Lower leg skin (tissue), 4 donors: ENCODE measurements at regions not wholly inside any gene's neighbourhood (a gene's known extent, or its start where the extent isn't known, plus 50 kb on each side); places are given as distances from the start of the nearest gene placed in this dataset.

Source experiments
- DNase-seq, 2 donors: peaks; one replicate each; pipeline ENCODE4 v3.0.0-alpha.2; 2019; ENCODE audit warnings: low spot score in 2 of 2
- H3K4me3 ChIP-seq: fragments of 200-600 bp; sonication (generic); 2 replicates; pipeline ENCODE4 v1.5.1; 2017; ENCODE audit warnings: mild to moderate bottlenecking, low read depth; ENCODE audit not compliant: poor library complexity, severe bottlenecking
- CTCF ChIP-seq, 3 donors: fragments of 450-650 bp; IDR thresholded peaks; one replicate each; pipeline ENCODE4 v1.5.1; 2016; ENCODE audit warnings: antibody characterized with exemption in 3 of 3, mild to moderate bottlenecking in 3 of 3, moderate library complexity in 2 of 3
- POLR2A ChIP-seq, 2 donors: fragments of 450-650 bp; IDR thresholded peaks; one replicate each; pipeline ENCODE4 v1.6.1; 2016 to 2017; ENCODE audit warnings: antibody characterized with exemption in 2 of 2, mild to moderate bottlenecking in 1 of 2, moderate library complexity in 1 of 2
- WGBS, 2 donors: methylation state at CpG; one replicate each; pipeline ENCODE4 v1.1.5; 2018; 5-methylcytosine and 5-hydroxymethylcytosine counted together
- intact Hi-C: fragments of 100-400 bp; cut with DNase I; formaldehyde crosslinking; loops from one replicate; pipeline ENCODE4 v1.15.0; 2023; ENCODE audit warnings: low total_unique reads

DNA sequence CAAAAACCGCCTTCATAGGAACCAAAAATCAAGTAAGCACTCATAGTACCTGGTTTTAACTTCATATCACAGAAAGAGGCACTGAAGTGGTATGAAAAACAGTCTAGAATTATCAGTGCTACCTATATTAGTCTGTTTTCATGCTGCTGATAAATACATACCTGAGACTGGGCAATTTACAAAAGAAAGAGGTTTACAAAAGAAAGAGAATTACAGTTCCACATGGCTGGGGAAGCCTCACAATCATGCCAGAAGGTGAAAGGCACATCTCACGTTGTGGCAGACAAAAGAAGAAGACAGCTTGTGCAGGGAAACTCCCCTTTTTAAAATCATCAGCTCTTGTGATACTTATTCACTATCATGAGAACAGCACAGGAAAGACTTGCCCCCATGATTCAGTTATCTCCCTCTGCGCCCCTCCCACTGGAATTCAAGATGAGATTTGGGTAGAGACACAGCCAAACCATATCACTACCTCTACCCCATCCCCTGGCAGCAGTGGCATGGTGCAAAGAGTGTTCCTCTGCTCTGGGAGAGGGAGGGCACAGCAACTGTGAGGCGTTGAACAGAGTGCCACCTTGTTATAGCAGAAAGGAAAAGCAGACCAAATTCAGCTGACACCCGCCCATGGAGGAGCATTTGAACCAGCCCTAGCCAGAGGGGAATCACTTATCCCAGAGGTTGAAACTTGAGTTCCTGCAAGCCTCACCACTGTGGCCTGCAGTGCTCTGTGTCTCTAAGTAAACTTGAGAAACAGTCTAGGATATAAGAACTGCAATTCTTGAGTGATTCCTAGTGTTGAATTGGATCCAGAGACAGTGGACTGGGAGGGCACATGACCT, 61.9 kb upstream of the PTPRZ1 start:
- DNase-seq, result no peak
- no peak overlapping the region for H3K4me3 ChIP-seq
- intact Hi-C loops, result no loop called here
- TF ChIP-seq POLR2A (IDR thresholded peaks at IDR 0.05), result no peak
- TF ChIP-seq CTCF (IDR thresholded peaks at IDR 0.05), result no peak
- WGBS, 2 donors, result 46 to 49% methylated on average over 5 of the region's 5 CpGs

- no peak for DNase-seq
- 89 to 94% methylated on average over 1 of the region's 1 CpG for WGBS, 2 donors
- TF ChIP-seq POLR2A (IDR thresholded peaks at IDR 0.05) (no peak), CTCF (IDR thresholded peaks at IDR 0.05) (no peak)
- intact Hi-C loops, result no loop called here
- no peak overlapping the region for H3K4me3 ChIP-seq
Observed at GRCh38 chr7:121807078-121807477, 65.9 kb upstream of the PTPRZ1 start.

DNA sequence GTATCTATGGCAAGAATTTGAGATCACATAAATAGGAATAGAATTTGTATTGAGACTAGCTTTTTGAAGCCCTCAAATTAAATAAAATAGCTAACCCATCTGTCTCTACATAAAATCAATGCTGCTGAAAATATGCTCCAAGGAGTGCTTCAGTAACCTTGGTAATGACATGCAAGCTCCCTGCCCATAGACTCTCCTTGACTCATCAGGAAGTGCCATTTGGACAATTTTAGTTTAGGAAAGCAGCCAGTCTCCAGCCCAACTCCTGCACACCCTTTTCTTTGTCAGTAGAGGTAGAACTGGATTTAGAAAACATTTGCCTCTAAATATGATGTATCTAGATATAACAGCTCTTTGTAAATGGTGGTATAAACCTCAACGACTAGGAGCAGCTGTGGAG, 69.9 kb upstream of the PTPRZ1 start:
- intact Hi-C loops, result no loop called here
- TF ChIP-seq CTCF (IDR thresholded peaks at IDR 0.05), result no peak
- TF ChIP-seq POLR2A (IDR thresholded peaks at IDR 0.05), result no peak
- no peak for DNase-seq
- 31 to 43% methylated on average over 1 of the region's 1 CpG for WGBS, 2 donors
- H3K4me3 ChIP-seq, result no peak overlapping the region

DNA sequence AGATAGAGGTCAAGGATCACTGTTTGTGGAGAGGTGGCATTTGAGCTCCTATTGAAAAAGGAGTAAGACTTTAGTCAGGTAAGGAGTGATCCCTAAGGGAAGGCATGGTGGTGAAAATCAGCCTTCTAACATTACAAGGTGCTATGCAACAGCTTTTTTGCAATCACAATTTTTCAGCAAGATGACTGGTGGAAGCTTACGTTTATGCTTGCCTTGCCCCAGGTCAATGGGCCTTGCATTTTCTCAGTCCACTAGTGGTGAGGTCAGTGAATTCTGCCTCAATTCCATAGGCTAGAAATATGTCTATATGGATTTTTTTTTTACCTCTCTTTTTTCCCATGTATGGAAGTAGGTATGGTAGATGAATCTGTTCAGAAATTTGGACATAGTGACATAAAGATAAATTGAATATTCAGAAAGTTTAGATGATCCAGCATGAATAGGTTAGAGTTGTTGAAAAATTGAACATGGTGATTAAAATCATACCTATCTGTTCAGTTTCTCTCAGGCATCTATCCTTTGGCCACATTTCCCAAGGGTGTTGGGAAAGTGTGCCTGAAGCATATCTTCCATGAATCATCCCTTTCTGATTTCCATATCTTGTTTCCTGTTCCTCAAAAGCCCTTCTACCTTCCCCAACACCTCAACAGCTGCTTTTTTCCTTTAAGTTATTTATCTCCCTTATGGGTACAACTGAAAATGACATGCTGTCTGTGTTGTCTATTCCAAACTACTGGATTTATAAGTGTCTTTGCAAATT, 71.9 kb upstream of the PTPRZ1 start:
- DNase-seq, result no peak
- 74 to 81% methylated on average over 1 of the region's 1 CpG for WGBS, 2 donors
- H3K4me3 ChIP-seq, result no peak overlapping the region
- intact Hi-C loops, result no loop called here
- TF ChIP-seq POLR2A (IDR thresholded peaks at IDR 0.05) (no peak), CTCF (IDR thresholded peaks at IDR 0.05) (no peak)

DNA sequence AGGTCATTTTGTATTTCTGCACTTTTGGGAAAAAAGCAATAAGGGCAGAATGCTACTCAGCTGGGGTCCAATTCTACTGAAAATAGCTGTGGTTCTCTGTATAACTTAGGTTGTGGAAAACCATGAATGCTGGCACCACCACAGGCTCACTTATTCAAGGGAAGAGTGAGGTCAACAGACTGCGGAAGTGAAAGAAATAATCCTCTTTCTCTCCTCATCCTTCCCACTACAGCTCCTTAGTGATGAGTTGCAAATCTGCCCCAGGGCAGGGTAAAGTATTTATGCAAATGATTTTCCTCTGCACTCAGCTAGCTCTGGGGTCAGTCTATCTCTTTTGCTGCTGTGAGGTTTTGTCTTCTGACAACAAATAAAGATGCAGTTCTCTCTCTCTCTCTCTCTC, 74.1 kb upstream of the PTPRZ1 start:
- DNase-seq, result no peak
- TF ChIP-seq POLR2A (IDR thresholded peaks at IDR 0.05), result no peak
- no peak for TF ChIP-seq CTCF (IDR thresholded peaks at IDR 0.05)
- intact Hi-C loops, result no loop called here
- 28 to 68% methylated on average over 1 of the region's 1 CpG for WGBS, 2 donors
- no peak overlapping the region for H3K4me3 ChIP-seq
